ENCODE measurements at regions not wholly inside any gene's neighbourhood (a gene's known extent, or its start where the extent isn't known, plus 50 kb on each side); places are given as distances from the start of the nearest gene placed in this dataset.

DNA sequence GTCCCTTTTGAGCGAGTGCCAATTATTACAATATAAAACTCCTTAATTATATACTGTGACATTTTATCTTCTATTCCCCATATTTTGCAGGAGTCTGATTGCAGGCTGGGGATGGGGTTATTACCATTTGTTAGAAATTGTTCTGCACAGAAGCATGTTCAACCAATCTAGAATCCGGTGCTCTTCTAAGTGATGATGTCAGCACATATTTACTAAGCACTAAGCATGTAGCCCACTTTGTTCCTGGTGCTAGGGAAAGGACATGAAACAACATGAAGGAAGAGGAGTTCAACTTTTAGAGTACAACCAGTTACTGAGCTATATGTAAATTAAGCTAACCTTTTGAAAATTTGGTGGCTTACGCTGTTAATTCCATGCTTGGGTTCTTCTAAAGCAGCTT lies 52.8 kb upstream of the IL1RAPL2 start:
- H2AK5ac ChIP-seq (ENCODE audit: low read length, severe bottlenecking), result no peak overlapping the region
- no peak overlapping the region for H4K8ac ChIP-seq (ENCODE audit: low read length)
- H3K4me3 ChIP-seq (ENCODE audit: insufficient read depth in 1 of 2, low read depth in 1 of 2, low read length in 2 of 2), result no peak overlapping the region
- H3K4me1 ChIP-seq (ENCODE audit: control insufficient read depth, insufficient read depth, low read depth, low read length), result no peaks in the 10 kb centered on the region
- H3K14ac ChIP-seq (ENCODE audit: low read length in 2 of 2), result no peak overlapping the region
- H3K9ac ChIP-seq (ENCODE audit: low read length), result no peak overlapping the region
- H2AFZ ChIP-seq (ENCODE audit: low read depth, low read length), result no peak overlapping the region
- no peak overlapping the region for H3K27ac ChIP-seq (ENCODE audit: low read length, poor library complexity, severe bottlenecking)
- H3K23ac ChIP-seq (ENCODE audit: low read length in 2 of 2), result no peak overlapping the region
- no peak for DNase-seq
- H4K91ac ChIP-seq (ENCODE audit: low read length), result no peak overlapping the region
- no peak overlapping the region for H2BK15ac ChIP-seq (ENCODE audit: low read depth, poor library complexity, severe bottlenecking)
- H3K36me3 ChIP-seq (ENCODE audit: control insufficient read depth in 1 of 2, insufficient read depth in 2 of 2, low read depth in 1 of 2, low read length in 2 of 2), result no peaks in the 10 kb centered on the region
- no peaks in the 10 kb centered on the region for H3K9me3 ChIP-seq (ENCODE audit: control insufficient read depth, low read length)
- no peak overlapping the region for H3K18ac ChIP-seq (ENCODE audit: low read depth in 1 of 2, low read length in 2 of 2)
- H2BK5ac ChIP-seq (ENCODE audit: low read depth, low read length, poor library complexity, severe bottlenecking), result no peak overlapping the region
- H2BK12ac ChIP-seq (ENCODE audit: low read length in 2 of 2), result no peak overlapping the region
- no peak overlapping the region for H2BK120ac ChIP-seq (ENCODE audit: low read depth, low read length)
- no peak overlapping the region for H3K4ac ChIP-seq (ENCODE audit: low read depth in 1 of 2, low read length in 2 of 2)
- H3K27me3 ChIP-seq (ENCODE audit: control insufficient read depth in 1 of 2, insufficient read depth in 1 of 2, low read length in 2 of 2), result peaks cover 0 to 3% of the 10 kb centered on the region in 2 experiments
- WGBS, result 100% methylated on average over 1 of the region's 3 CpGs
- no peaks in the 10 kb centered on the region for H3K79me1 ChIP-seq (replicated peaks; ENCODE audit: low read length, poor library complexity, severe bottlenecking)
- no peak overlapping the region for H3K4me2 ChIP-seq (ENCODE audit: low read length, poor library complexity, severe bottlenecking)

- 90% methylated on average over 2 of the region's 2 CpGs for WGBS
- Histone ChIP-seq H4K91ac (ENCODE audit: low read length) (no peak overlapping the region), H3K4ac (ENCODE audit: low read depth in 1 of 2, low read length in 2 of 2) (no peak overlapping the region), H3K27ac (ENCODE audit: low read length, poor library complexity, severe bottlenecking) (no peak overlapping the region), H2AK5ac (ENCODE audit: low read length, severe bottlenecking) (no peak overlapping the region), H3K9ac (ENCODE audit: low read length) (no peak overlapping the region), H3K18ac (ENCODE audit: low read depth in 1 of 2, low read length in 2 of 2) (no peak overlapping the region), H3K4me3 (ENCODE audit: insufficient read depth in 1 of 2, low read depth in 1 of 2, low read length in 2 of 2) (no peak overlapping the region), H3K36me3 (ENCODE audit: control insufficient read depth in 1 of 2, insufficient read depth in 2 of 2, low read depth in 1 of 2, low read length in 2 of 2) (no peaks in the 10 kb centered on the region), H3K27me3 (ENCODE audit: control insufficient read depth in 1 of 2, insufficient read depth in 1 of 2, low read length in 2 of 2) (peaks cover 0 to 3% of the 10 kb centered on the region in 2 experiments), H3K14ac (ENCODE audit: low read length in 2 of 2) (no peak overlapping the region), H2AFZ (ENCODE audit: low read depth, low read length) (no peak overlapping the region), H2BK120ac (ENCODE audit: low read depth, low read length) (no peak overlapping the region), H2BK12ac (ENCODE audit: low read length in 2 of 2) (no peak overlapping the region), H3K4me1 (ENCODE audit: control insufficient read depth, insufficient read depth, low read depth, low read length) (no peaks in the 10 kb centered on the region), H4K8ac (ENCODE audit: low read length) (no peak overlapping the region), H3K9me3 (ENCODE audit: control insufficient read depth, low read length) (no peaks in the 10 kb centered on the region), H3K4me2 (ENCODE audit: low read length, poor library complexity, severe bottlenecking) (no peak overlapping the region), H2BK15ac (ENCODE audit: low read depth, poor library complexity, severe bottlenecking) (no peak overlapping the region), H2BK5ac (ENCODE audit: low read depth, low read length, poor library complexity, severe bottlenecking) (no peak overlapping the region), H3K23ac (ENCODE audit: low read length in 2 of 2) (no peak overlapping the region), H3K79me1 (replicated peaks; ENCODE audit: low read length, poor library complexity, severe bottlenecking) (no peaks in the 10 kb centered on the region)
- no peak for DNase-seq
Measured at GRCh38 chrX:104510801-104511200, 55.2 kb upstream of the IL1RAPL2 start.

DNA sequence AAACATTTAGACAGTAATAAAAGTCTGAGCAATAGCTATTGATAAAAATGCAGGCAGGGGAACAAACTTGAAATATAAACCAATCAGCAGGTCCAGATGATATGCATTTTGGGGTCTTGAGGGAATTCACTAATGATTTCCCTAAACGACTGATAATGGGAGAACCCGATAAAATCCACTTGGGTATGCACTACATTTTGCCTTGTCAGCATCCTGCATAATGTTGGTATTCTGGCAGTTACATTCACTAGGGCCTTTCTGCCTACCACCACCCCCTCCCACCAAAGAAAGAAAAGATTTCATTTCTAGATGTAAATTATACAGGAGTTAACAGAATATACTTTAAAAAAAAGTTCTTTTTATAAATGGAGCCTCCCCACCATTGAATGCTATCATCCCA lies 63.5 kb upstream of the IL1RAPL2 start:
- Histone ChIP-seq H3K14ac (ENCODE audit: low read length in 2 of 2) (no peak overlapping the region), H2BK120ac (ENCODE audit: low read depth, low read length) (no peak overlapping the region), H3K27ac (ENCODE audit: low read length, poor library complexity, severe bottlenecking) (no peak overlapping the region), H3K18ac (ENCODE audit: low read depth in 1 of 2, low read length in 2 of 2) (no peak overlapping the region), H3K4me3 (ENCODE audit: insufficient read depth in 1 of 2, low read depth in 1 of 2, low read length in 2 of 2) (no peak overlapping the region), H2AK5ac (ENCODE audit: low read length, severe bottlenecking) (no peak overlapping the region), H3K23ac (ENCODE audit: low read length in 2 of 2) (no peak overlapping the region), H3K4me2 (ENCODE audit: low read length, poor library complexity, severe bottlenecking) (no peak overlapping the region), H2AFZ (ENCODE audit: low read depth, low read length) (no peak overlapping the region), H2BK12ac (ENCODE audit: low read length in 2 of 2) (no peak overlapping the region), H3K9me3 (ENCODE audit: control insufficient read depth, low read length) (no peaks in the 10 kb centered on the region), H2BK5ac (ENCODE audit: low read depth, low read length, poor library complexity, severe bottlenecking) (no peak overlapping the region), H2BK15ac (ENCODE audit: low read depth, poor library complexity, severe bottlenecking) (no peak overlapping the region), H3K79me1 (replicated peaks; ENCODE audit: low read length, poor library complexity, severe bottlenecking) (no peaks in the 10 kb centered on the region), H3K4me1 (ENCODE audit: control insufficient read depth, insufficient read depth, low read depth, low read length) (no peaks in the 10 kb centered on the region), H3K9ac (ENCODE audit: low read length) (no peak overlapping the region), H3K4ac (ENCODE audit: low read depth in 1 of 2, low read length in 2 of 2) (no peak overlapping the region), H3K27me3 (ENCODE audit: control insufficient read depth in 1 of 2, insufficient read depth in 1 of 2, low read length in 2 of 2) (peaks cover 0 to 26% of the 10 kb centered on the region in 2 experiments), H4K8ac (ENCODE audit: low read length) (no peak overlapping the region), H3K36me3 (ENCODE audit: control insufficient read depth in 1 of 2, insufficient read depth in 2 of 2, low read depth in 1 of 2, low read length in 2 of 2) (no peaks in the 10 kb centered on the region), H4K91ac (ENCODE audit: low read length) (no peak overlapping the region)
- WGBS, result 100% methylated on average over 1 of the region's 2 CpGs
- DNase-seq, result no peak

DNA sequence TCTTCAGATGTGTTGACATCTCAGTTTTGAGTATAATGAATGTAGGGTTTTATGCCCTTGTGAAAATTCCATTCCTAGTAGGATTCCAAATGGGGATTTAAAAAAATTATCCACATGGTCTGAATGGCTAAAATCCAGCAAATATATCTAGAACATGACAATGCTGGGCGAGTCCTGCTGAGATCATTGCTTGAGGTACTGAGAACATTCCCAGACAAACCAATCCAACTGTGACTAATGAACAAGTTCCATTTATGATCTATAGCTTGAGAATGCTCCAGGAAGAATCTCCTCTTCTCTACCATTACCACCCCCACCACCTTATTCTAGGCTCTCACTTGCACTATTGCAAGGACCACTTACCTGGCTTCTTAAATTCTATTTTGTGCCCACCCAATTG lies 77.2 kb upstream of the IL1RAPL2 start:
- H2AFZ ChIP-seq (ENCODE audit: low read depth, low read length), result no peak overlapping the region
- H2BK5ac ChIP-seq (ENCODE audit: low read depth, low read length, poor library complexity, severe bottlenecking), result no peak overlapping the region
- H3K9ac ChIP-seq (ENCODE audit: low read length), result no peak overlapping the region
- H2BK15ac ChIP-seq (ENCODE audit: low read depth, poor library complexity, severe bottlenecking), result no peak overlapping the region
- no peak overlapping the region for H3K4me2 ChIP-seq (ENCODE audit: low read length, poor library complexity, severe bottlenecking)
- no peak overlapping the region for H4K91ac ChIP-seq (ENCODE audit: low read length)
- H3K4me1 ChIP-seq (ENCODE audit: control insufficient read depth, insufficient read depth, low read depth, low read length), result no peaks in the 10 kb centered on the region
- DNase-seq, result no peak
- H3K36me3 ChIP-seq (ENCODE audit: control insufficient read depth in 1 of 2, insufficient read depth in 2 of 2, low read depth in 1 of 2, low read length in 2 of 2), result no peaks in the 10 kb centered on the region
- peaks cover 0 to 5% of the 10 kb centered on the region in 2 experiments for H3K27me3 ChIP-seq (ENCODE audit: control insufficient read depth in 1 of 2, insufficient read depth in 1 of 2, low read length in 2 of 2)
- no peak overlapping the region for H2BK120ac ChIP-seq (ENCODE audit: low read depth, low read length)
- no peaks in the 10 kb centered on the region for H3K79me1 ChIP-seq (replicated peaks; ENCODE audit: low read length, poor library complexity, severe bottlenecking)
- no peaks in the 10 kb centered on the region for H3K9me3 ChIP-seq (ENCODE audit: control insufficient read depth, low read length)
- H3K4me3 ChIP-seq (ENCODE audit: insufficient read depth in 1 of 2, low read depth in 1 of 2, low read length in 2 of 2), result no peak overlapping the region
- H3K23ac ChIP-seq (ENCODE audit: low read length in 2 of 2), result no peak overlapping the region
- H3K27ac ChIP-seq (ENCODE audit: low read length, poor library complexity, severe bottlenecking), result no peak overlapping the region
- WGBS, result 71% methylated on average over 1 of the region's 1 CpG
- no peak overlapping the region for H2AK5ac ChIP-seq (ENCODE audit: low read length, severe bottlenecking)
- H3K18ac ChIP-seq (ENCODE audit: low read depth in 1 of 2, low read length in 2 of 2), result no peak overlapping the region
- H3K14ac ChIP-seq (ENCODE audit: low read length in 2 of 2), result no peak overlapping the region
- H3K4ac ChIP-seq (ENCODE audit: low read depth in 1 of 2, low read length in 2 of 2), result no peak overlapping the region
- no peak overlapping the region for H2BK12ac ChIP-seq (ENCODE audit: low read length in 2 of 2)
- no peak overlapping the region for H4K8ac ChIP-seq (ENCODE audit: low read length)

Measured in mesenchymal stem cell (in vitro differentiated cells and primary cell).